Upper lobe of right lung (tissue), 1 donor: ENCODE measurements at regions not wholly inside any gene's neighbourhood (a gene's known extent, or its start where the extent isn't known, plus 50 kb on each side); places are given as distances from the start of the nearest gene placed in this dataset.
"Not testable (repeated sequence)": the region's sequence is repeated elsewhere in the genome, so short reads cannot be mapped to it uniquely, and the experiment has no call there.

Source experiments
- ATAC-seq: fragments of 200-7000 bp; cut with Tn5 transposase; one replicate; pipeline ENCODE4 v1.9.1; 2020; ENCODE audit warnings: mild to moderate bottlenecking, moderate library complexity
- DNase-seq: peaks from one replicate; pipeline ENCODE4 v3.0.0-alpha.2; 2020
- H3K27ac ChIP-seq: fragments of 200-600 bp; one replicate; pipeline ENCODE4 v1.8.0; 2022
- H3K27me3 ChIP-seq: fragments of 200-600 bp; one replicate; pipeline ENCODE4 v1.8.0; 2022; ENCODE audit warnings: mild to moderate bottlenecking
- H3K36me3 ChIP-seq: fragments of 200-600 bp; one replicate; pipeline ENCODE4 v1.8.0; 2022
- H3K4me1 ChIP-seq: fragments of 200-600 bp; one replicate; pipeline ENCODE4 v1.8.0; 2022
- H3K4me3 ChIP-seq: fragments of 200-600 bp; one replicate; pipeline ENCODE4 v1.8.0; 2022; ENCODE audit warnings: mild to moderate bottlenecking
- H3K9me3 ChIP-seq: fragments of 200-600 bp; one replicate; pipeline ENCODE4 v1.8.0; 2022
- CTCF ChIP-seq: fragments of 200-600 bp; IDR thresholded peaks from one replicate; pipeline ENCODE4 v1.8.0; 2022; ENCODE audit warnings: antibody characterized with exemption
- intact Hi-C: fragments of 100-400 bp; cut with DNase I; formaldehyde crosslinking; loops from one replicate; pipeline ENCODE4 v1.11.0; 2022
- donor health status: DM: no; HTN: yes; CAD: no; lungs with severe emphysema.

GRCh38 chrX:113390531-113390930 lies 549.9 kb upstream of the AMOT start:
- DNase-seq (no peak), ATAC-seq (no peak)
- TF ChIP-seq CTCF, result no peak
- H3K27ac ChIP-seq, result no peak overlapping the region
- no peaks in the 10 kb centered on the region for H3K4me1 ChIP-seq
- no peak overlapping the region for H3K4me3 ChIP-seq
- H3K36me3 ChIP-seq, result no peaks in the 10 kb centered on the region
- H3K9me3 ChIP-seq, result no peaks in the 10 kb centered on the region
- intact Hi-C loops, result no loop called here
- no peaks in the 10 kb centered on the region for H3K27me3 ChIP-seq

- DNase-seq (no peak), ATAC-seq (no peak)
- intact Hi-C loops, result no loop called here
- H3K4me3 ChIP-seq, result no peak overlapping the region
- TF ChIP-seq CTCF, result no peak
- H3K9me3 ChIP-seq, result no peaks in the 10 kb centered on the region
- no peaks in the 10 kb centered on the region for H3K36me3 ChIP-seq
- H3K4me1 ChIP-seq, result no peaks in the 10 kb centered on the region
- H3K27ac ChIP-seq, result no peak overlapping the region
- no peaks in the 10 kb centered on the region for H3K27me3 ChIP-seq
Observed at GRCh38 chrX:113389846-113390245, 549.2 kb upstream of the AMOT start.

GRCh38 chrX:113384628-113385027 lies 544.0 kb upstream of the AMOT start:
- DNase-seq, result no peak
- ATAC-seq, result no peak
- Histone ChIP-seq H3K4me1 (no peaks in the 10 kb centered on the region), H3K27me3 (no peaks in the 10 kb centered on the region), H3K36me3 (no peaks in the 10 kb centered on the region), H3K27ac (no peak overlapping the region), H3K9me3 (no peaks in the 10 kb centered on the region), H3K4me3 (no peak overlapping the region)
- intact Hi-C loops, result no loop called here
- TF ChIP-seq CTCF, result no peak

GRCh38 chrX:113373421-113373820 lies 532.8 kb upstream of the AMOT start:
- H3K9me3 ChIP-seq, H3K4me3 ChIP-seq, H3K27ac ChIP-seq, H3K27me3 ChIP-seq, DNase-seq, intact Hi-C loops, H3K4me1 ChIP-seq, ATAC-seq, H3K36me3 ChIP-seq: not testable (repeated sequence)

- H3K4me3 ChIP-seq, result no peak overlapping the region
- H3K27ac ChIP-seq, result no peak overlapping the region
- no peak for DNase-seq
- H3K9me3 ChIP-seq, result no peaks in the 10 kb centered on the region
- no peak for TF ChIP-seq CTCF
- ATAC-seq, result no peak
- H3K36me3 ChIP-seq, result no peaks in the 10 kb centered on the region
- intact Hi-C loops, result no loop called here
- no peaks in the 10 kb centered on the region for H3K27me3 ChIP-seq
- no peaks in the 10 kb centered on the region for H3K4me1 ChIP-seq
Observed at GRCh38 chrX:113370006-113370405, 529.4 kb upstream of the AMOT start.

GRCh38 chrX:113369056-113369455 lies 528.4 kb upstream of the AMOT start:
- DNase-seq, result no peak
- no peak for TF ChIP-seq CTCF
- Histone ChIP-seq H3K4me1 (no peaks in the 10 kb centered on the region), H3K27me3 (no peaks in the 10 kb centered on the region), H3K36me3 (no peaks in the 10 kb centered on the region), H3K9me3 (no peaks in the 10 kb centered on the region), H3K4me3 (no peak overlapping the region), H3K27ac (no peak overlapping the region)
- intact Hi-C loops, result no loop called here
- no peak for ATAC-seq
